HT-29 (cell line): ENCODE measurements at regions not wholly inside any gene's neighbourhood (a gene's known extent, or its start where the extent isn't known, plus 50 kb on each side); places are given as distances from the start of the nearest gene placed in this dataset.
"Not testable (repeated sequence)": the region's sequence is repeated elsewhere in the genome, so short reads cannot be mapped to it uniquely, and the experiment has no call there.

Experiments
- DNase-seq: peaks from one replicate; pipeline ENCODE4 v3.0.0-alpha.2; 2015; ENCODE audit warnings: low spot score

- no peak for DNase-seq
Observed at GRCh38 chr7:48822138-48822537, 102.2 kb upstream of the CDC14C start.

DNA sequence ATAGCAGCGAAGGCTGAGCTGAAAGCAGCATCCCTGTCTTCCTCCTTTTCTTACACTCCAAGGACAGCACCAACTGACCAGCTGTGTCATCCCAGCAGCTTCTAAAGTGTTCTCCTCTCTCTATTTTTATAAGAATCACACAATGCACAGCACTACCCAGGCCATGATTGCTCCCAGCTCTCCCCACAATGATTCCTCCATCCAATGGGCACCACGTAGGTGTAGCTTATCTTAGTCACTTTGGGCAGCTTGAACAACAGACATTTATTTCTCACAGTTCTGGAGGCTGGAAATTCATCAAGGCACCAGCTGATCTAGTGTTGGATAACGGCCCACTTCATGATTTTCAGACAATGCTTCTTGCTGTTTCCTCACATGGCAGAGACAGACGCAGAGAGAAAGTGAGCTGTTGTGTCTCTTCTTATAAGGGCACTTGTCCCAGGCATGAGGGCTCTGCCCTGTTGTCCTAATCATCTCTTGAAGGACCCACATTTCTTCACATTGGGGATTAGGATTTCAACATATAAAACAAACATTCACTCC is 92.0 kb upstream of the CDC14C start:
- DNase-seq, result no peak

DNA sequence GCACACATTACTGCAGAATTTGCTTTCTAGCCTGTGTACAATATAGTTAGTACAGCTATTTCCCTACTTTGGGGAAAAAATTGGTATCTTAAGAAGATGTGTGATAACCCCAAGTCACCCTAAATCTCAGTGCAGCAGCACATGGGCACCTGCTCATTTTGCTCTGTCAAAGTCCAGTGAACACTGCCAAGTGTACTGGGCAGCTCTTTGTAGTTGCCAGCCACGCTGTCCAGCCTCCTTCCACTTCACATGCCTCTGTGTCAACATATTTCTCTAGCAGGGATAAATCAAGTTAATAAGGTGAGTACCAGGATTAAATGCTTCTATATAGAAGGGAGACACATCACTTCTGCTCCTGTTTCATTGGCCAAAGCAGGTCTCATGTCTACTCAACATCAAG is 87.1 kb upstream of the CDC14C start:
- no peak for DNase-seq

- DNase-seq, result no peak
Observed at GRCh38 chr7:48839108-48839507, 85.2 kb upstream of the CDC14C start.

GRCh38 chr7:48841739-48842138 is 82.6 kb upstream of the CDC14C start:
- no peak for DNase-seq

DNA sequence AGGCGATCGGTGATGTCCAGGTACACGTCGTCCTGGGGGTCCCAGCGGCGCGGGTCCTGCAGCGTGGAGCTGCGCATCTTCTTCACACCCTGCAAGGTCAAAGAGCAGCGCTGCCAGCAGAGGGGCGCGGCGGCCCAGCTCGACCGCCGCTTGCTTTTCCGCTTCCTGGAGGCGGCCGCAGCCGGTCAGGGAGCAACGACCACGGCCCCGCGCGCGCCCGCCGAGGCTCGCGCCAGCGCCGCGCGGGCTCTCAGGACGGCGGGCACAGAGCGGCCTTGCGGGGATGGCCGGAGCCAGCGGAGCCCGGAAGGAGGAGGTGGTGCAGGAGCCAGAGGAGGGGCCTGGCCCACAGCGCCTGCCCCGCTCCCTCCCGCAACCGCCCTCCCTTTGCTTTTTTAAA is 76.4 kb upstream of the CDC14C start:
- no peak for DNase-seq

DNA sequence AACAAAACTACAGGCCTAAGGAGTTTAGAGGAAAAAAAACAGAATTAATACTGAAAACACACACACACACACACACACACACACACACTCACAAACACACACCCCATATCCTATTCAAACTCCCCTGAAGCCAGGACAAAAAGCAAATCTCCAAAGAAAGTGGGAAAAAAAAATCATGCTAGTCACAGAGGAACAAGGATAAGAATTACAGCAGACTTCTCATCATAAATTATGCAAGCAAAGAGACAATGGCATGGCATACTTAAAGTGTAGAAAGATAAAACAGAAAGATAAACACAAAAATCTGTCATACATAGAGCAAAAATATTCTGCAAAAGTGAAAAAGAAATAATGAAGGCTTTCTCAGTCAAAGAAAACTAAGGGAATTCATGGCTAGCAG is 63.9 kb upstream of the CDC14C start:
- not testable (repeated sequence) for DNase-seq

- no peak for DNase-seq
Observed at GRCh38 chr7:48868916-48869315, 55.4 kb upstream of the CDC14C start.

DNA sequence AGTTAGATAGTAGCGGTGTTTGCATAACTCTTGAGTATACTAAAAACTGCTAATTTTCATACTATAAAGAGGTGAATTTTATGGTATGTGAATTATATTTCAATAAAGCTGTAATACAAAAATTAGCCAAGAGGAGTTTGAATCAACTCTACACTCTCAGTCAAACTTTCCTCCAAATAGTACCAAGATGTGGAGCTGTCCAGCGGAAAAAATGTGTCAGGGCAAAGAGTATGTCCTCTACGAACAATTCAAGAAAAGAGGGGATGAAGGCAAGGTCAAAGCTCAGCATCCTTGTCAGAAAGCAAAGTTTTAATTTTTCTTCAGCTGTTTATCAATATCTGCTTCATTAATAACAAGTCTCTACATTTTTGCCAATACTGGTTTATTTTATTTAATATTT is 51.8 kb upstream of the CDC14C start:
- DNase-seq, result no peak
